ENCODE measurements at regions not wholly inside any gene's neighbourhood (a gene's known extent, or its start where the extent isn't known, plus 50 kb on each side); places are given as distances from the start of the nearest gene placed in this dataset.

DNA sequence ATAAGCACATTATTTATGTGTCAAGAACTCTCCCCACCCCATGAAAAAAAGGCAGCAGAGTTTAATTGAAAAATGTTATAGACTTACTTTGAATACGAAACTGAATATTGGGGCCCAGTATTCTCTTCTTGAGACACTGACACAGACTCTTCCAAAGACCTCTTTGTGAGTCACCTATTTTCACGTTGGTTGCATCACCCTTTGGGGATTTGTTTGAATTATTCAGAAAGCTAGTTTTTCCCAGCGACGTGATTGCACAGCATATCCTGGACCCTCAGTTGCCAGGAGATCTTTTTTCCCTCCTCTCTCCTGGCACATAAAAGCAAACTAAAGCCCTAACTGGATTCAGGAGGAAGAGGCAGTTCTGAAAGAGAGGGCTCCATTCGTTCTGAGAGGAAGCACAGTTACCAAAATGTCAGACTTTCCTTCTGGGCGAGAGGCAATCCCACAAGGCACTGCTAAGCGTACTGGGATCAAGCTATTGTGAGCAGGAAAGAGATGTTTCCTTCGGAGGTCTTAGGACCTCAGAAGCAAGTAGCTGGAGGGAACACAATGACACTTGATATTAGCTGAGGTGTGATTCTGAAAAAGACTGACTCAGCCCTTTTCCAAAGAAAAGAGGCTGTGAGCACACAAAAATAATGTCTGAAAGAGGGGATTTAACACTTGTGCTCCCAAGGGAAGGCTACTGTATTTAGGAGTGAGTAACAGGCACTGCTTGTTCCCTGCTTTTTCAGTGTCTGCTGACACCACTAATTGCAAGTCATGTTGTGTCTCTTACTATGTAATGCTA lies 65.8 kb upstream of the CADPS start:
- ChIA-PET CTCF (no interaction called here), POLR2A (no interaction called here)
- Histone ChIP-seq H4K20me1 (ENCODE audit: insufficient read depth) (no peaks in the 10 kb centered on the region), H3K27ac (ENCODE audit: low read depth in 2 of 2, low read length in 1 of 2) (no peak overlapping the region), H2AFZ (ENCODE audit: low read depth) (peak overlapping the region; percentile 32; the same call in 1 of the 2 replicates), H3K9me2 (no peaks in the 10 kb centered on the region), H3F3A (replicated peaks; ENCODE audit: insufficient read depth) (no peaks in the 10 kb centered on the region), H3K36me3 (replicated peaks in 1 of 2; ENCODE audit: control insufficient read depth in 1 of 2, insufficient read depth in 2 of 2, low read length in 1 of 2) (no peaks in the 10 kb centered on the region), H3K4me1 (ENCODE audit: control insufficient read depth in 1 of 2, insufficient read depth in 2 of 2, low read depth in 1 of 2, low read length in 1 of 2) (no peaks in the 10 kb centered on the region), H3K4me2 (no peak overlapping the region), H3K79me2 (ENCODE audit: insufficient read depth) (no peaks in the 10 kb centered on the region), H3K27me3 (ENCODE audit: insufficient read depth) (no peaks in the 10 kb centered on the region), H3K4me3 (ENCODE audit: low read depth in 2 of 2, low read length in 1 of 2) (no peak overlapping the region), H3K9me3 (no peaks in the 10 kb centered on the region), H3K9ac (no peak overlapping the region)
- 67% methylated on average over 8 of the region's 8 CpGs for WGBS (ENCODE audit: low lambda C conversion rate)
- no peak for TF ChIP-seq CHD2 (IDR thresholded peaks at IDR 0.05; ENCODE audit: low read length, partially characterized antibody)
- TF ChIP-seq, protein P1, sequence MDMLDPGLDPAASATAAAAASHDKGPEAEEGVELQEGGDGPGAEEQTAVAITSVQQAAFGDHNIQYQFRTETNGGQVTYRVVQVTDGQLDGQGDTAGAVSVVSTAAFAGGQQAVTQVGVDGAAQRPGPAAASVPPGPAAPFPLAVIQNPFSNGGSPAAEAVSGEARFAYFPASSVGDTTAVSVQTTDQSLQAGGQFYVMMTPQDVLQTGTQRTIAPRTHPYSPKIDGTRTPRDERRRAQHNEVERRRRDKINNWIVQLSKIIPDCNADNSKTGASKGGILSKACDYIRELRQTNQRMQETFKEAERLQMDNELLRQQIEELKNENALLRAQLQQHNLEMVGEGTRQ (IDR thresholded peaks at IDR 0.05; ENCODE audit: borderline replicate concordance, low read depth, low read length): no peak
- no peak for TF ChIP-seq TCF12 (IDR thresholded peaks at IDR 0.05)
- TF ChIP-seq, protein P2, sequence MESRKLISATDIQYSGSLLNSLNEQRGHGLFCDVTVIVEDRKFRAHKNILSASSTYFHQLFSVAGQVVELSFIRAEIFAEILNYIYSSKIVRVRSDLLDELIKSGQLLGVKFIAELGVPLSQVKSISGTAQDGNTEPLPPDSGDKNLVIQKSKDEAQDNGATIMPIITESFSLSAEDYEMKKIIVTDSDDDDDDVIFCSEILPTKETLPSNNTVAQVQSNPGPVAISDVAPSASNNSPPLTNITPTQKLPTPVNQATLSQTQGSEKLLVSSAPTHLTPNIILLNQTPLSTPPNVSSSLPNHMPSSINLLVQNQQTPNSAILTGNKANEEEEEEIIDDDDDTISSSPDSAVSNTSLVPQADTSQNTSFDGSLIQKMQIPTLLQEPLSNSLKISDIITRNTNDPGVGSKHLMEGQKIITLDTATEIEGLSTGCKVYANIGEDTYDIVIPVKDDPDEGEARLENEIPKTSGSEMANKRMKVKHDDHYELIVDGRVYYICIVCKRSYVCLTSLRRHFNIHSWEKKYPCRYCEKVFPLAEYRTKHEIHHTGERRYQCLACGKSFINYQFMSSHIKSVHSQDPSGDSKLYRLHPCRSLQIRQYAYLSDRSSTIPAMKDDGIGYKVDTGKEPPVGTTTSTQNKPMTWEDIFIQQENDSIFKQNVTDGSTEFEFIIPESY (IDR thresholded peaks at IDR 0.05; ENCODE audit: borderline replicate concordance, low read depth): no peak
- TF ChIP-seq, protein P3, sequence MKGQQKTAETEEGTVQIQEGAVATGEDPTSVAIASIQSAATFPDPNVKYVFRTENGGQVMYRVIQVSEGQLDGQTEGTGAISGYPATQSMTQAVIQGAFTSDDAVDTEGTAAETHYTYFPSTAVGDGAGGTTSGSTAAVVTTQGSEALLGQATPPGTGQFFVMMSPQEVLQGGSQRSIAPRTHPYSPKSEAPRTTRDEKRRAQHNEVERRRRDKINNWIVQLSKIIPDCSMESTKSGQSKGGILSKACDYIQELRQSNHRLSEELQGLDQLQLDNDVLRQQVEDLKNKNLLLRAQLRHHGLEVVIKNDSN (IDR thresholded peaks at IDR 0.05; ENCODE audit: borderline replicate concordance, low read depth): no peak
- no peak for TF ChIP-seq NRF1 (IDR thresholded peaks at IDR 0.05; ENCODE audit: low read depth, low read length)
- TF ChIP-seq, protein P4, sequence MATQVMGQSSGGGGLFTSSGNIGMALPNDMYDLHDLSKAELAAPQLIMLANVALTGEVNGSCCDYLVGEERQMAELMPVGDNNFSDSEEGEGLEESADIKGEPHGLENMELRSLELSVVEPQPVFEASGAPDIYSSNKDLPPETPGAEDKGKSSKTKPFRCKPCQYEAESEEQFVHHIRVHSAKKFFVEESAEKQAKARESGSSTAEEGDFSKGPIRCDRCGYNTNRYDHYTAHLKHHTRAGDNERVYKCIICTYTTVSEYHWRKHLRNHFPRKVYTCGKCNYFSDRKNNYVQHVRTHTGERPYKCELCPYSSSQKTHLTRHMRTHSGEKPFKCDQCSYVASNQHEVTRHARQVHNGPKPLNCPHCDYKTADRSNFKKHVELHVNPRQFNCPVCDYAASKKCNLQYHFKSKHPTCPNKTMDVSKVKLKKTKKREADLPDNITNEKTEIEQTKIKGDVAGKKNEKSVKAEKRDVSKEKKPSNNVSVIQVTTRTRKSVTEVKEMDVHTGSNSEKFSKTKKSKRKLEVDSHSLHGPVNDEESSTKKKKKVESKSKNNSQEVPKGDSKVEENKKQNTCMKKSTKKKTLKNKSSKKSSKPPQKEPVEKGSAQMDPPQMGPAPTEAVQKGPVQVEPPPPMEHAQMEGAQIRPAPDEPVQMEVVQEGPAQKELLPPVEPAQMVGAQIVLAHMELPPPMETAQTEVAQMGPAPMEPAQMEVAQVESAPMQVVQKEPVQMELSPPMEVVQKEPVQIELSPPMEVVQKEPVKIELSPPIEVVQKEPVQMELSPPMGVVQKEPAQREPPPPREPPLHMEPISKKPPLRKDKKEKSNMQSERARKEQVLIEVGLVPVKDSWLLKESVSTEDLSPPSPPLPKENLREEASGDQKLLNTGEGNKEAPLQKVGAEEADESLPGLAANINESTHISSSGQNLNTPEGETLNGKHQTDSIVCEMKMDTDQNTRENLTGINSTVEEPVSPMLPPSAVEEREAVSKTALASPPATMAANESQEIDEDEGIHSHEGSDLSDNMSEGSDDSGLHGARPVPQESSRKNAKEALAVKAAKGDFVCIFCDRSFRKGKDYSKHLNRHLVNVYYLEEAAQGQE (IDR thresholded peaks at IDR 0.05; ENCODE audit: low read depth, low read length): no peak
- no peak for TF ChIP-seq NFIC (IDR thresholded peaks at IDR 0.05; ENCODE audit: borderline replicate concordance)
- TF ChIP-seq, protein P5, sequence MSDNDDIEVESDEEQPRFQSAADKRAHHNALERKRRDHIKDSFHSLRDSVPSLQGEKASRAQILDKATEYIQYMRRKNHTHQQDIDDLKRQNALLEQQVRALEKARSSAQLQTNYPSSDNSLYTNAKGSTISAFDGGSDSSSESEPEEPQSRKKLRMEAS (IDR thresholded peaks at IDR 0.05; ENCODE audit: low read depth): no peak
- no peak for TF ChIP-seq EP300 (IDR thresholded peaks at IDR 0.05; ENCODE audit: borderline replicate concordance in 1 of 2, low read depth in 1 of 2, low read length in 1 of 2)
- no peak for TF ChIP-seq TAF1 (IDR thresholded peaks at IDR 0.05; ENCODE audit: borderline replicate concordance, low read depth, low read length)
- no peak for DNase-seq

All from SK-N-SH (cell line).